H1 (cell line): ENCODE measurements at regions not wholly inside any gene's neighbourhood (a gene's known extent, or its start where the extent isn't known, plus 50 kb on each side); places are given as distances from the start of the nearest gene placed in this dataset.

Experiments used
- CTCF ChIA-PET: fragments of 300-600 bp; sonication (Branson Sonifier 250); formaldehyde crosslinking; loops from one replicate; lab custom pipeline; 2021; ENCODE audit not compliant: partially characterized antibody; lab: Charles Lee
- POLR2A ChIA-PET: fragments of 300-600 bp; sonication (Branson Sonifier 250); formaldehyde crosslinking; loops from one replicate; lab custom pipeline; 2021; ENCODE audit warnings: inconsistent platforms; ENCODE audit not compliant: partially characterized antibody; lab: Charles Lee
- DNase-seq, 2 experiments: peaks; one replicate each; pipeline versions ENCODE4 v3.0.0 to v3.0.0-alpha.2; 2010 to 2022; ENCODE audit warnings: low spot score in 2 of 2, low read depth in 1 of 2, mixed read lengths in 1 of 2
- FAIRE-seq: peaks from 2 replicates; lab custom pipeline; 2011; peaks lifted over from hg19 to GRCh38; lab: Jason Lieb, UNC
- H2AFZ ChIP-seq: 2 replicates; pipeline ENCODE4 v1.8.1; 2012; ENCODE audit warnings: low read length, inconsistent platforms
- H2AK5ac ChIP-seq: 2 replicates; pipeline ENCODE4 v1.6.1; 2013; ENCODE audit warnings: low read depth, low read length
- H2BK120ac ChIP-seq: replicated peaks from 2 replicates; pipeline ENCODE3; 2013; ENCODE audit warnings: low read depth, low read length, inconsistent platforms
- H2BK12ac ChIP-seq: 2 replicates; pipeline ENCODE4 v1.6.1; 2013; ENCODE audit warnings: low read depth, low read length
- H2BK15ac ChIP-seq: 2 replicates; pipeline ENCODE4 v1.6.1; 2013; ENCODE audit warnings: low read length
- H2BK20ac ChIP-seq: 2 replicates; pipeline ENCODE4 v1.6.1; 2013; ENCODE audit warnings: low read length
- H2BK5ac ChIP-seq: 2 replicates; pipeline ENCODE4 v1.6.1; 2013; ENCODE audit warnings: low read depth, low read length
- H3K14ac ChIP-seq: 2 replicates; pipeline ENCODE4 v1.6.1; 2013; ENCODE audit warnings: inconsistent platforms; ENCODE audit not compliant: insufficient read length
- H3K18ac ChIP-seq: 2 replicates; pipeline ENCODE4 v1.6.1; 2013; ENCODE audit warnings: low read length; ENCODE audit errors: extremely low read depth
- H3K23ac ChIP-seq: 2 replicates; pipeline ENCODE4 v1.6.1; 2013; ENCODE audit warnings: inconsistent platforms; ENCODE audit not compliant: insufficient read length
- H3K23me2 ChIP-seq: 2 replicates; pipeline ENCODE4 v1.6.1; 2013; ENCODE audit warnings: low read depth, low read length
- H3K27ac ChIP-seq: 2 replicates; pipeline ENCODE4 v1.6.1; 2011; ENCODE audit warnings: low read depth, low read length, inconsistent platforms
- H3K27me3 ChIP-seq, 4 experiments: replicated peaks in 1 of 4; 1 replicate in 1 of 4; 2 replicates in 3 of 4; pipeline versions ENCODE4 v1.6.1 to v1.8.1; 2011 to 2013; ENCODE audit warnings: low read length in 3 of 4, mild to moderate bottlenecking in 3 of 4, inconsistent platforms in 2 of 4, mixed read lengths in 2 of 4, moderate library complexity in 1 of 4; ENCODE audit not compliant: control insufficient read depth in 3 of 4, insufficient read depth in 3 of 4; ENCODE audit errors: extremely low read depth in 1 of 4
- H3K36me3 ChIP-seq, 4 experiments: 2 replicates each; pipeline versions ENCODE4 v1.6.1 to v1.8.1; 2011 to 2013; ENCODE audit warnings: mild to moderate bottlenecking in 4 of 4, low read length in 3 of 4, moderate library complexity in 2 of 4, control low read depth in 1 of 4, inconsistent platforms in 1 of 4; ENCODE audit not compliant: insufficient read depth in 4 of 4, control insufficient read depth in 2 of 4
- H3K4ac ChIP-seq: replicated peaks from 2 replicates; pipeline ENCODE3; 2013; ENCODE audit warnings: low read length, low read depth, mixed read lengths, inconsistent platforms; ENCODE audit not compliant: insufficient read length
- H3K4me1 ChIP-seq, 4 experiments: replicated peaks in 1 of 4; 1 replicate in 1 of 4; 2 replicates in 3 of 4; pipeline versions ENCODE4 v1.6.1 to v1.8.1; 2011 to 2013; ENCODE audit warnings: low read length in 3 of 4, inconsistent platforms in 2 of 4, mixed read lengths in 1 of 4; ENCODE audit not compliant: insufficient read depth in 4 of 4, control insufficient read depth in 3 of 4
- H3K4me2 ChIP-seq, 2 experiments: 2 replicates each; pipeline versions ENCODE4 v1.6.1 to v1.8.1; 2011 to 2013; ENCODE audit warnings: low read depth in 2 of 2, low read length in 2 of 2, control low read depth in 1 of 2, inconsistent platforms in 1 of 2, mild to moderate bottlenecking in 1 of 2; ENCODE audit not compliant: insufficient read depth in 1 of 2
- H3K4me3 ChIP-seq, 4 experiments: fragments of 200-600, 300-600 bp in 1 of 4; sonication (generic), shearing (Covaris generic), sonication (Bioruptor Twin) in 1 of 4; 2 replicates each; pipeline versions ENCODE4 v1.5.1 to v1.8.1; 2011 to 2016; ENCODE audit warnings: low read length in 4 of 4, low read depth in 3 of 4, control low read depth in 2 of 4, inconsistent platforms in 2 of 4, mild to moderate bottlenecking in 2 of 4, mixed read lengths in 1 of 4, moderate library complexity in 1 of 4; ENCODE audit not compliant: insufficient read depth in 2 of 4; ENCODE audit errors: extremely low read depth in 1 of 4
- H3K56ac ChIP-seq: replicated peaks from 2 replicates; pipeline ENCODE3; 2013; ENCODE audit warnings: low read depth, mild to moderate bottlenecking, mixed read lengths, low read length, inconsistent platforms; ENCODE audit not compliant: insufficient read length
- H3K79me1 ChIP-seq: 2 replicates; pipeline ENCODE4 v1.6.1; 2013; ENCODE audit warnings: low read depth, low read length, control low read depth
- H3K79me2 ChIP-seq, 2 experiments: 2 replicates each; pipeline versions ENCODE4 v1.6.1 to v1.8.1; 2012 to 2013; ENCODE audit warnings: low read length in 2 of 2, mild to moderate bottlenecking in 2 of 2, inconsistent platforms in 1 of 2; ENCODE audit not compliant: insufficient read depth in 2 of 2, control insufficient read depth in 1 of 2
- H3K9ac ChIP-seq, 4 experiments: replicated peaks in 1 of 4; 1 replicate in 1 of 4; 2 replicates in 3 of 4; pipeline versions ENCODE4 v1.6.1 to v1.8.1; 2011 to 2013; ENCODE audit warnings: low read depth in 3 of 4, low read length in 3 of 4, control low read depth in 2 of 4, mild to moderate bottlenecking in 2 of 4, moderate library complexity in 2 of 4, inconsistent platforms in 1 of 4; ENCODE audit errors: extremely low read depth in 1 of 4
- H3K9me3 ChIP-seq, 2 experiments: 2 replicates each; pipeline versions ENCODE4 v1.6.1 to v1.8.1; 2012 to 2013; ENCODE audit warnings: mild to moderate bottlenecking in 2 of 2, moderate library complexity in 2 of 2, control low read depth in 1 of 2, inconsistent platforms in 1 of 2, low read depth in 1 of 2, low read length in 1 of 2, mixed read lengths in 1 of 2; ENCODE audit not compliant: insufficient read depth in 2 of 2
- H4K20me1 ChIP-seq, 2 experiments: replicated peaks in 1 of 2; 2 replicates each; pipeline versions ENCODE3 to v1.8.1; 2011 to 2013; ENCODE audit warnings: inconsistent platforms in 2 of 2, low read length in 2 of 2, mild to moderate bottlenecking in 1 of 2; ENCODE audit not compliant: insufficient read depth in 2 of 2, control insufficient read depth in 1 of 2
- H4K5ac ChIP-seq: 2 replicates; pipeline ENCODE4 v1.6.1; 2013; ENCODE audit warnings: low read length, low read depth, mixed read lengths, inconsistent platforms; ENCODE audit not compliant: insufficient read length
- H4K8ac ChIP-seq: 2 replicates; pipeline ENCODE4 v1.8.0; 2013; ENCODE audit warnings: mild to moderate bottlenecking, moderate library complexity, low read length, inconsistent platforms; ENCODE audit not compliant: insufficient read depth; ENCODE audit errors: extremely low read depth
- H4K91ac ChIP-seq: replicated peaks from 2 replicates; pipeline ENCODE3; 2013; ENCODE audit warnings: low read length, mixed read lengths, inconsistent platforms; ENCODE audit not compliant: insufficient read length
- CHD2 ChIP-seq: IDR thresholded peaks from 2 replicates; pipeline ENCODE4 v1.6.1; 2012; ENCODE audit warnings: low read length, improper control_type of control experiment
- EGR1 ChIP-seq: IDR thresholded peaks from 2 replicates; pipeline ENCODE4 v1.6.1; 2011; ENCODE audit warnings: low read depth, low read length, borderline replicate concordance
- EZH2 ChIP-seq: fragments of 200-600 bp; sonication (generic); IDR thresholded peaks from 2 replicates; pipeline ENCODE4 v1.7.1; 2012; ENCODE audit warnings: low read depth, mild to moderate bottlenecking, moderate library complexity, low read length, inconsistent platforms; ENCODE audit not compliant: severe bottlenecking
- FOSL1 ChIP-seq: IDR thresholded peaks from 2 replicates; pipeline ENCODE4 v1.6.1; 2011; ENCODE audit warnings: mild to moderate bottlenecking, low read depth, low read length, moderate library complexity; ENCODE audit not compliant: insufficient read depth
- GTF2F1 ChIP-seq: IDR thresholded peaks from 2 replicates; pipeline ENCODE4 v1.6.1; 2012; ENCODE audit warnings: low read depth, low read length, improper control_type of control experiment, borderline replicate concordance
- HDAC2 ChIP-seq, 2 experiments: fragments of 300-600 bp in 1 of 2; sonication (generic) in 1 of 2; IDR thresholded peaks; 2 replicates each; pipeline ENCODE4 v1.6.1; 2011 to 2012; ENCODE audit warnings: low read depth in 2 of 2, low read length in 2 of 2, mild to moderate bottlenecking in 2 of 2, moderate library complexity in 2 of 2, borderline replicate concordance in 1 of 2, inconsistent platforms in 1 of 2
- POU5F1 ChIP-seq: IDR thresholded peaks from 2 replicates; pipeline ENCODE4 v1.6.1; 2011; ENCODE audit warnings: low read depth, mild to moderate bottlenecking, low read length, moderate library complexity
- SIRT6 ChIP-seq: IDR thresholded peaks from one replicate; pipeline ENCODE4 v1.7.1; 2012; ENCODE audit warnings: low read length, inconsistent platforms
- SRF ChIP-seq: IDR thresholded peaks from 2 replicates; pipeline ENCODE4 v1.6.1; 2011; ENCODE audit warnings: mild to moderate bottlenecking, low read depth, low read length, moderate library complexity
- WGBS, 2 experiments: shearing (Covaris generic) in 1 of 2; methylation state at CpG; one replicate each; pipeline versions ENCODE4 v1.1.6 to v1.1.7; 2013 to 2015; ENCODE audit warnings: low lambda C conversion rate in 2 of 2, mixed read lengths in 2 of 2, inconsistent platforms in 1 of 2, low coverage in 1 of 2, missing lambda C conversion rate in 1 of 2; ENCODE audit not compliant: insufficient replicate concordance in 2 of 2, insufficient coverage in 1 of 2, insufficient read length in 1 of 2; ENCODE audit errors: extremely low coverage in 1 of 2, missing lambda C conversion rate in 1 of 2; 5-methylcytosine and 5-hydroxymethylcytosine counted together
- TF ChIP-seq, protein P1 (sequence below): IDR thresholded peaks from 2 replicates; pipeline ENCODE4 v1.6.1; 2011; ENCODE audit warnings: low read depth, mild to moderate bottlenecking, low read length; ENCODE audit not compliant: insufficient read depth
- TF ChIP-seq, protein P2 (sequence below), 3 experiments: IDR thresholded peaks; 1 replicate in 2 of 3; 2 replicates in 1 of 3; pipeline versions ENCODE4 v1.5.1 to v1.6.1; 2011; ENCODE audit warnings: low read length in 3 of 3, mild to moderate bottlenecking in 3 of 3, inconsistent platforms in 2 of 3, low read depth in 1 of 3, moderate library complexity in 1 of 3; ENCODE audit not compliant: insufficient read depth in 1 of 3; ENCODE audit errors: control extremely low read depth in 1 of 3

GRCh38 chr11:119791047-119791446 is 62.0 kb upstream of the NECTIN1 start:
- DNase-seq = no peak
- CTCF ChIA-PET = interaction anchor here (0.7 to 4.7 kb wide), 13 partner anchors 8 to 317 kb away, joined by 3 to 22 read pairs (median 3); no protein-coding TSS in a partner anchor
- WGBS, 2 experiments = 67% methylated on average over 4 of the region's 6 CpGs; no CpG with 5 or more reads in 1 of the 2 experiments
- TF ChIP-seq, protein P1, sequence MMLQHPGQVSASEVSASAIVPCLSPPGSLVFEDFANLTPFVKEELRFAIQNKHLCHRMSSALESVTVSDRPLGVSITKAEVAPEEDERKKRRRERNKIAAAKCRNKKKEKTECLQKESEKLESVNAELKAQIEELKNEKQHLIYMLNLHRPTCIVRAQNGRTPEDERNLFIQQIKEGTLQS = no peak
- TF ChIP-seq FOSL1 = no peak
- TF ChIP-seq SRF = no peak
- no peak for TF ChIP-seq HDAC2 (IDR thresholded peaks at IDR 0.05; ENCODE audit: borderline replicate concordance in 1 of 2, low read depth in 2 of 2, low read length in 2 of 2)
- TF ChIP-seq, protein P2, sequence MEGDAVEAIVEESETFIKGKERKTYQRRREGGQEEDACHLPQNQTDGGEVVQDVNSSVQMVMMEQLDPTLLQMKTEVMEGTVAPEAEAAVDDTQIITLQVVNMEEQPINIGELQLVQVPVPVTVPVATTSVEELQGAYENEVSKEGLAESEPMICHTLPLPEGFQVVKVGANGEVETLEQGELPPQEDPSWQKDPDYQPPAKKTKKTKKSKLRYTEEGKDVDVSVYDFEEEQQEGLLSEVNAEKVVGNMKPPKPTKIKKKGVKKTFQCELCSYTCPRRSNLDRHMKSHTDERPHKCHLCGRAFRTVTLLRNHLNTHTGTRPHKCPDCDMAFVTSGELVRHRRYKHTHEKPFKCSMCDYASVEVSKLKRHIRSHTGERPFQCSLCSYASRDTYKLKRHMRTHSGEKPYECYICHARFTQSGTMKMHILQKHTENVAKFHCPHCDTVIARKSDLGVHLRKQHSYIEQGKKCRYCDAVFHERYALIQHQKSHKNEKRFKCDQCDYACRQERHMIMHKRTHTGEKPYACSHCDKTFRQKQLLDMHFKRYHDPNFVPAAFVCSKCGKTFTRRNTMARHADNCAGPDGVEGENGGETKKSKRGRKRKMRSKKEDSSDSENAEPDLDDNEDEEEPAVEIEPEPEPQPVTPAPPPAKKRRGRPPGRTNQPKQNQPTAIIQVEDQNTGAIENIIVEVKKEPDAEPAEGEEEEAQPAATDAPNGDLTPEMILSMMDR (IDR thresholded peaks at IDR 0.05; ENCODE audit: control extremely low read depth in 1 of 3, insufficient read depth in 1 of 3, low read depth in 1 of 3, low read length in 3 of 3) = no peak
- TF ChIP-seq EGR1 = no peak
- TF ChIP-seq CHD2 = no peak
- no peak for TF ChIP-seq SIRT6
- no peak for TF ChIP-seq POU5F1
- no peak for TF ChIP-seq GTF2F1
- TF ChIP-seq EZH2 = no peak

More at GRCh38 chr11:119791047-119791446, 62.0 kb upstream of the NECTIN1 start:
- H3K36me3 ChIP-seq = no peaks in the 10 kb centered on the region
- POLR2A ChIA-PET = no interaction called here
- no peak overlapping the region for H2BK15ac ChIP-seq
- H3K79me2 ChIP-seq = no peaks in the 10 kb centered on the region
- no peak overlapping the region for H3K56ac ChIP-seq
- peak overlapping the region; percentile 61 for H4K91ac ChIP-seq
- H4K20me1 ChIP-seq = peaks cover 0 to 3% of the 10 kb centered on the region in 2 experiments
- H3K4me2 ChIP-seq = no peak overlapping the region
- H3K14ac ChIP-seq = no peak overlapping the region
- H2BK5ac ChIP-seq = no peak overlapping the region
- no peak overlapping the region for H2BK120ac ChIP-seq
- no peak overlapping the region for H4K5ac ChIP-seq
- H3K23me2 ChIP-seq = no peaks in the 10 kb centered on the region
- H2AK5ac ChIP-seq = no peak overlapping the region
- no peak for FAIRE-seq
- H2BK20ac ChIP-seq = no peak overlapping the region; the same call in 1 of the 2 replicates
- H3K9ac ChIP-seq = no peak overlapping the region
- H3K4me1 ChIP-seq = peaks cover 14 to 41% (median 29%) of the 10 kb centered on the region in 4 experiments
- H3K27ac ChIP-seq = no peak overlapping the region
- peak overlapping the region; percentile 40; the same call in 1 of the 2 replicates for H2BK12ac ChIP-seq
- H3K79me1 ChIP-seq = no peaks in the 10 kb centered on the region
- no peaks in the 10 kb centered on the region for H3K9me3 ChIP-seq
- no peak overlapping the region for H3K4ac ChIP-seq
- H3K23ac ChIP-seq = no peak overlapping the region
- no peak overlapping the region for H2AFZ ChIP-seq
- no peak overlapping the region for H4K8ac ChIP-seq
- no peak overlapping the region for H3K18ac ChIP-seq
- H3K27me3 ChIP-seq = peaks cover 2 to 49% (median 32%) of the 10 kb centered on the region in 4 experiments; a peak in 6 of 7 replicates
- H3K4me3 ChIP-seq = no peak overlapping the region
